WTC11 (cell line): ENCODE measurements at regions not wholly inside any gene's neighbourhood (a gene's known extent, or its start where the extent isn't known, plus 50 kb on each side); places are given as distances from the start of the nearest gene placed in this dataset.

Experiments used
- ATF1 ChIP-seq: sonication (generic); formaldehyde crosslinking; IDR thresholded peaks from 2 replicates; pipeline ENCODE4 v1.8.1; 2023; ENCODE audit warnings: mild to moderate bottlenecking, moderate library complexity, missing genetic modification reagents
- IRF1 ChIP-seq: sonication (generic); formaldehyde crosslinking; IDR thresholded peaks from 2 replicates; pipeline ENCODE4 v1.8.0; 2023; ENCODE audit warnings: missing genetic modification reagents
- ZNF512 ChIP-seq: sonication (generic); formaldehyde crosslinking; IDR thresholded peaks from 2 replicates; pipeline ENCODE4 v1.8.1; 2022; ENCODE audit warnings: missing genetic modification reagents, borderline replicate concordance
- TF ChIP-seq, protein P1 (sequence below): fragments of 200-600 bp; IDR thresholded peaks from 2 replicates; pipeline ENCODE4 v1.8.0; 2022; ENCODE audit warnings: antibody characterized with exemption
- TF ChIP-seq, protein P2 (sequence below): sonication (generic); formaldehyde crosslinking; IDR thresholded peaks from 2 replicates; pipeline ENCODE4 v1.8.0; 2022; ENCODE audit warnings: mild to moderate bottlenecking, missing genetic modification reagents
- TF ChIP-seq, protein P3 (sequence below): sonication (generic); formaldehyde crosslinking; IDR thresholded peaks from 2 replicates; pipeline ENCODE4 v1.8.1; 2023; ENCODE audit warnings: mild to moderate bottlenecking, missing genetic modification reagents, borderline replicate concordance

GRCh38 chr6:150539111-150539510 lies 60.6 kb upstream of the PLEKHG1 start:
- TF ChIP-seq ATF1 (CRISPR knock-in tag): no peak
- TF ChIP-seq ZNF512 (CRISPR knock-in tag): no peak
- TF ChIP-seq, protein P1, sequence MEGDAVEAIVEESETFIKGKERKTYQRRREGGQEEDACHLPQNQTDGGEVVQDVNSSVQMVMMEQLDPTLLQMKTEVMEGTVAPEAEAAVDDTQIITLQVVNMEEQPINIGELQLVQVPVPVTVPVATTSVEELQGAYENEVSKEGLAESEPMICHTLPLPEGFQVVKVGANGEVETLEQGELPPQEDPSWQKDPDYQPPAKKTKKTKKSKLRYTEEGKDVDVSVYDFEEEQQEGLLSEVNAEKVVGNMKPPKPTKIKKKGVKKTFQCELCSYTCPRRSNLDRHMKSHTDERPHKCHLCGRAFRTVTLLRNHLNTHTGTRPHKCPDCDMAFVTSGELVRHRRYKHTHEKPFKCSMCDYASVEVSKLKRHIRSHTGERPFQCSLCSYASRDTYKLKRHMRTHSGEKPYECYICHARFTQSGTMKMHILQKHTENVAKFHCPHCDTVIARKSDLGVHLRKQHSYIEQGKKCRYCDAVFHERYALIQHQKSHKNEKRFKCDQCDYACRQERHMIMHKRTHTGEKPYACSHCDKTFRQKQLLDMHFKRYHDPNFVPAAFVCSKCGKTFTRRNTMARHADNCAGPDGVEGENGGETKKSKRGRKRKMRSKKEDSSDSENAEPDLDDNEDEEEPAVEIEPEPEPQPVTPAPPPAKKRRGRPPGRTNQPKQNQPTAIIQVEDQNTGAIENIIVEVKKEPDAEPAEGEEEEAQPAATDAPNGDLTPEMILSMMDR: no peak
- TF ChIP-seq, protein P2, sequence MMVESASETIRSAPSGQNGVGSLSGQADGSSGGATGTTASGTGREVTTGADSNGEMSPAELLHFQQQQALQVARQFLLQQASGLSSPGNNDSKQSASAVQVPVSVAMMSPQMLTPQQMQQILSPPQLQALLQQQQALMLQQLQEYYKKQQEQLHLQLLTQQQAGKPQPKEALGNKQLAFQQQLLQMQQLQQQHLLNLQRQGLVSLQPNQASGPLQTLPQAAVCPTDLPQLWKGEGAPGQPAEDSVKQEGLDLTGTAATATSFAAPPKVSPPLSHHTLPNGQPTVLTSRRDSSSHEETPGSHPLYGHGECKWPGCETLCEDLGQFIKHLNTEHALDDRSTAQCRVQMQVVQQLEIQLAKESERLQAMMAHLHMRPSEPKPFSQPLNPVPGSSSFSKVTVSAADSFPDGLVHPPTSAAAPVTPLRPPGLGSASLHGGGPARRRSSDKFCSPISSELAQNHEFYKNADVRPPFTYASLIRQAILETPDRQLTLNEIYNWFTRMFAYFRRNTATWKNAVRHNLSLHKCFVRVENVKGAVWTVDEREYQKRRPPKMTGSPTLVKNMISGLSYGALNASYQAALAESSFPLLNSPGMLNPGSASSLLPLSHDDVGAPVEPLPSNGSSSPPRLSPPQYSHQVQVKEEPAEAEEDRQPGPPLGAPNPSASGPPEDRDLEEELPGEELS (CRISPR knock-in tag): no peak
- TF ChIP-seq, protein P3, sequence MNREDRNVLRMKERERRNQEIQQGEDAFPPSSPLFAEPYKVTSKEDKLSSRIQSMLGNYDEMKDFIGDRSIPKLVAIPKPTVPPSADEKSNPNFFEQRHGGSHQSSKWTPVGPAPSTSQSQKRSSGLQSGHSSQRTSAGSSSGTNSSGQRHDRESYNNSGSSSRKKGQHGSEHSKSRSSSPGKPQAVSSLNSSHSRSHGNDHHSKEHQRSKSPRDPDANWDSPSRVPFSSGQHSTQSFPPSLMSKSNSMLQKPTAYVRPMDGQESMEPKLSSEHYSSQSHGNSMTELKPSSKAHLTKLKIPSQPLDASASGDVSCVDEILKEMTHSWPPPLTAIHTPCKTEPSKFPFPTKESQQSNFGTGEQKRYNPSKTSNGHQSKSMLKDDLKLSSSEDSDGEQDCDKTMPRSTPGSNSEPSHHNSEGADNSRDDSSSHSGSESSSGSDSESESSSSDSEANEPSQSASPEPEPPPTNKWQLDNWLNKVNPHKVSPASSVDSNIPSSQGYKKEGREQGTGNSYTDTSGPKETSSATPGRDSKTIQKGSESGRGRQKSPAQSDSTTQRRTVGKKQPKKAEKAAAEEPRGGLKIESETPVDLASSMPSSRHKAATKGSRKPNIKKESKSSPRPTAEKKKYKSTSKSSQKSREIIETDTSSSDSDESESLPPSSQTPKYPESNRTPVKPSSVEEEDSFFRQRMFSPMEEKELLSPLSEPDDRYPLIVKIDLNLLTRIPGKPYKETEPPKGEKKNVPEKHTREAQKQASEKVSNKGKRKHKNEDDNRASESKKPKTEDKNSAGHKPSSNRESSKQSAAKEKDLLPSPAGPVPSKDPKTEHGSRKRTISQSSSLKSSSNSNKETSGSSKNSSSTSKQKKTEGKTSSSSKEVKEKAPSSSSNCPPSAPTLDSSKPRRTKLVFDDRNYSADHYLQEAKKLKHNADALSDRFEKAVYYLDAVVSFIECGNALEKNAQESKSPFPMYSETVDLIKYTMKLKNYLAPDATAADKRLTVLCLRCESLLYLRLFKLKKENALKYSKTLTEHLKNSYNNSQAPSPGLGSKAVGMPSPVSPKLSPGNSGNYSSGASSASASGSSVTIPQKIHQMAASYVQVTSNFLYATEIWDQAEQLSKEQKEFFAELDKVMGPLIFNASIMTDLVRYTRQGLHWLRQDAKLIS (CRISPR knock-in tag): no peak
- no peak for TF ChIP-seq IRF1
